ENCODE measurements at regions not wholly inside any gene's neighbourhood (a gene's known extent, or its start where the extent isn't known, plus 50 kb on each side); places are given as distances from the start of the nearest gene placed in this dataset.
"Not testable (repeated sequence)": the region's sequence is repeated elsewhere in the genome, so short reads cannot be mapped to it uniquely, and the experiment has no call there.

- TF ChIP-seq POLR2A (IDR thresholded peaks at IDR 0.05) = no peak
- no peak for TF ChIP-seq POLR2AphosphoS5 (IDR thresholded peaks at IDR 0.05)
- no peak for TF ChIP-seq CTCF (IDR thresholded peaks at IDR 0.05)
- Histone ChIP-seq H3K4me1 (replicated peaks) (no peaks in the 10 kb centered on the region), H3K9me3 (no peaks in the 10 kb centered on the region), H3K36me3 (no peaks in the 10 kb centered on the region), H3K27me3 (replicated peaks; ENCODE audit: insufficient read depth) (no peaks in the 10 kb centered on the region), H3K4me3 (no peak overlapping the region), H3K27ac (no peak overlapping the region)
- WGBS = 50% methylated on average over 1 of the region's 1 CpG
- intact Hi-C loops (cut with DNase I) = no loop called here
- no peak for DNase-seq (ENCODE audit: low spot score)
Observed at GRCh38 chrX:96474741-96475125, 209.9 kb upstream of the DIAPH2 start.

- Histone ChIP-seq H3K27me3 (replicated peaks; ENCODE audit: insufficient read depth) (no peaks in the 10 kb centered on the region), H3K4me1 (replicated peaks) (no peaks in the 10 kb centered on the region), H3K27ac (no peak overlapping the region), H3K9me3 (no peaks in the 10 kb centered on the region), H3K36me3 (no peaks in the 10 kb centered on the region), H3K4me3 (no peak overlapping the region)
- WGBS = 55% methylated on average over 5 of the region's 5 CpGs
- DNase-seq (ENCODE audit: low spot score) = no peak
- intact Hi-C loops (cut with DNase I) = no loop called here
- no peak for TF ChIP-seq POLR2A (IDR thresholded peaks at IDR 0.05)
- TF ChIP-seq POLR2AphosphoS5 (IDR thresholded peaks at IDR 0.05) = no peak
- TF ChIP-seq CTCF (IDR thresholded peaks at IDR 0.05) = no peak
Observed at GRCh38 chrX:96480081-96480480, 204.6 kb upstream of the DIAPH2 start.

- Histone ChIP-seq H3K36me3 (no peaks in the 10 kb centered on the region), H3K27me3 (replicated peaks; ENCODE audit: insufficient read depth) (no peaks in the 10 kb centered on the region), H3K9me3 (no peaks in the 10 kb centered on the region), H3K27ac (no peak overlapping the region), H3K4me1 (replicated peaks) (no peaks in the 10 kb centered on the region), H3K4me3 (no peak overlapping the region)
- DNase-seq (ENCODE audit: low spot score) = no peak
- intact Hi-C loops (cut with DNase I) = no loop called here
- WGBS = 84% methylated on average over 4 of the region's 4 CpGs
- TF ChIP-seq CTCF (IDR thresholded peaks at IDR 0.05) (no peak), POLR2A (IDR thresholded peaks at IDR 0.05) (no peak), POLR2AphosphoS5 (IDR thresholded peaks at IDR 0.05) (no peak)
Observed at GRCh38 chrX:96481831-96482230, 202.8 kb upstream of the DIAPH2 start.

- no peaks in the 10 kb centered on the region for H3K9me3 ChIP-seq
- H3K4me1 ChIP-seq (replicated peaks) = no peaks in the 10 kb centered on the region
- no peaks in the 10 kb centered on the region for H3K36me3 ChIP-seq
- H3K4me3 ChIP-seq = no peak overlapping the region
- H3K27me3 ChIP-seq (replicated peaks; ENCODE audit: insufficient read depth) = no peaks in the 10 kb centered on the region
- TF ChIP-seq POLR2A (IDR thresholded peaks at IDR 0.05) (no peak), CTCF (IDR thresholded peaks at IDR 0.05) (no peak), POLR2AphosphoS5 (IDR thresholded peaks at IDR 0.05) (no peak)
- 96% methylated on average over 2 of the region's 2 CpGs for WGBS
- H3K27ac ChIP-seq = no peak overlapping the region
- no peak for DNase-seq (ENCODE audit: low spot score)
- intact Hi-C loops (cut with DNase I) = no loop called here
Observed at GRCh38 chrX:96483647-96484160, 200.9 kb upstream of the DIAPH2 start.

GRCh38 chrX:96486687-96487086 is 198.0 kb upstream of the DIAPH2 start:
- intact Hi-C loops (cut with DNase I); H3K9me3 ChIP-seq; DNase-seq (ENCODE audit: low spot score); H3K27me3 ChIP-seq (replicated peaks; ENCODE audit: insufficient read depth); H3K4me3 ChIP-seq; H3K4me1 ChIP-seq (replicated peaks); H3K27ac ChIP-seq; H3K36me3 ChIP-seq: not testable (repeated sequence)
- WGBS = 91% methylated on average over 11 of the region's 11 CpGs
